K562 (cell line): ENCODE measurements at regions not wholly inside any gene's neighbourhood (a gene's known extent, or its start where the extent isn't known, plus 50 kb on each side); places are given as distances from the start of the nearest gene placed in this dataset.

Experiments used
- CBFA2T3 ChIP-seq: fragments of 450-650 bp; IDR thresholded peaks from 2 replicates; pipeline ENCODE4 v1.6.1; 2017
- CHCHD3 ChIP-seq: fragments of 250-450 bp; sonication (Bioruptor Pico); IDR thresholded peaks from 2 replicates; pipeline ENCODE4 v2.1.2; 2022; ENCODE audit warnings: mild to moderate bottlenecking
- FOXK2 ChIP-seq, 2 experiments: fragments of 450-650 bp; IDR thresholded peaks in 1 of 2; conservative IDR thresholded peaks in 1 of 2; 2 replicates each; pipeline ENCODE4 v1.6.1; 2016; ENCODE audit warnings: low read depth in 2 of 2, mild to moderate bottlenecking in 1 of 2
- NFIC ChIP-seq: fragments of 450-650 bp; IDR thresholded peaks from 2 replicates; pipeline ENCODE4 v1.6.1; 2017; ENCODE audit warnings: mild to moderate bottlenecking, inconsistent platforms
- RHOXF2B ChIP-seq: fragments of 250-450 bp; sonication (Bioruptor Pico); conservative IDR thresholded peaks from 2 replicates; pipeline ENCODE4 v1.5.1; 2021
- ZNF436 ChIP-seq: fragments of 250-450, 450-650 bp; sonication (Bioruptor Pico); formaldehyde crosslinking; IDR thresholded peaks from 2 replicates; pipeline ENCODE4 v1.7.0; 2020; ENCODE audit warnings: mild to moderate bottlenecking
- TF ChIP-seq, protein P1 (sequence below): sonication (generic); formaldehyde crosslinking; IDR thresholded peaks from 2 replicates; pipeline ENCODE4 v1.8.0; 2023; ENCODE audit warnings: mild to moderate bottlenecking, missing genetic modification reagents
- TF ChIP-seq, protein P2 (sequence below): fragments of 200-600 bp; sonication (generic); IDR thresholded peaks from one replicate; pipeline ENCODE4 v1.6.1; 2012; ENCODE audit warnings: mild to moderate bottlenecking, low read depth, low read length, inconsistent platforms
- TF ChIP-seq, protein P3 (sequence below): fragments of 450-650 bp; IDR thresholded peaks from 2 replicates; pipeline ENCODE4 v1.6.1; 2014; ENCODE audit warnings: low read depth, mild to moderate bottlenecking, moderate library complexity, borderline replicate concordance

GRCh38 chr12:116465856-116466255, 93.3 kb upstream of the MAP1LC3B2 start (continued):
- TF ChIP-seq, protein P1, sequence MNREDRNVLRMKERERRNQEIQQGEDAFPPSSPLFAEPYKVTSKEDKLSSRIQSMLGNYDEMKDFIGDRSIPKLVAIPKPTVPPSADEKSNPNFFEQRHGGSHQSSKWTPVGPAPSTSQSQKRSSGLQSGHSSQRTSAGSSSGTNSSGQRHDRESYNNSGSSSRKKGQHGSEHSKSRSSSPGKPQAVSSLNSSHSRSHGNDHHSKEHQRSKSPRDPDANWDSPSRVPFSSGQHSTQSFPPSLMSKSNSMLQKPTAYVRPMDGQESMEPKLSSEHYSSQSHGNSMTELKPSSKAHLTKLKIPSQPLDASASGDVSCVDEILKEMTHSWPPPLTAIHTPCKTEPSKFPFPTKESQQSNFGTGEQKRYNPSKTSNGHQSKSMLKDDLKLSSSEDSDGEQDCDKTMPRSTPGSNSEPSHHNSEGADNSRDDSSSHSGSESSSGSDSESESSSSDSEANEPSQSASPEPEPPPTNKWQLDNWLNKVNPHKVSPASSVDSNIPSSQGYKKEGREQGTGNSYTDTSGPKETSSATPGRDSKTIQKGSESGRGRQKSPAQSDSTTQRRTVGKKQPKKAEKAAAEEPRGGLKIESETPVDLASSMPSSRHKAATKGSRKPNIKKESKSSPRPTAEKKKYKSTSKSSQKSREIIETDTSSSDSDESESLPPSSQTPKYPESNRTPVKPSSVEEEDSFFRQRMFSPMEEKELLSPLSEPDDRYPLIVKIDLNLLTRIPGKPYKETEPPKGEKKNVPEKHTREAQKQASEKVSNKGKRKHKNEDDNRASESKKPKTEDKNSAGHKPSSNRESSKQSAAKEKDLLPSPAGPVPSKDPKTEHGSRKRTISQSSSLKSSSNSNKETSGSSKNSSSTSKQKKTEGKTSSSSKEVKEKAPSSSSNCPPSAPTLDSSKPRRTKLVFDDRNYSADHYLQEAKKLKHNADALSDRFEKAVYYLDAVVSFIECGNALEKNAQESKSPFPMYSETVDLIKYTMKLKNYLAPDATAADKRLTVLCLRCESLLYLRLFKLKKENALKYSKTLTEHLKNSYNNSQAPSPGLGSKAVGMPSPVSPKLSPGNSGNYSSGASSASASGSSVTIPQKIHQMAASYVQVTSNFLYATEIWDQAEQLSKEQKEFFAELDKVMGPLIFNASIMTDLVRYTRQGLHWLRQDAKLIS (CRISPR knock-in tag) = no peak
- TF ChIP-seq ZNF436 (CRISPR knock-in tag) = no peak
- TF ChIP-seq RHOXF2B (CRISPR knock-in tag) = no peak
- TF ChIP-seq, protein P2, sequence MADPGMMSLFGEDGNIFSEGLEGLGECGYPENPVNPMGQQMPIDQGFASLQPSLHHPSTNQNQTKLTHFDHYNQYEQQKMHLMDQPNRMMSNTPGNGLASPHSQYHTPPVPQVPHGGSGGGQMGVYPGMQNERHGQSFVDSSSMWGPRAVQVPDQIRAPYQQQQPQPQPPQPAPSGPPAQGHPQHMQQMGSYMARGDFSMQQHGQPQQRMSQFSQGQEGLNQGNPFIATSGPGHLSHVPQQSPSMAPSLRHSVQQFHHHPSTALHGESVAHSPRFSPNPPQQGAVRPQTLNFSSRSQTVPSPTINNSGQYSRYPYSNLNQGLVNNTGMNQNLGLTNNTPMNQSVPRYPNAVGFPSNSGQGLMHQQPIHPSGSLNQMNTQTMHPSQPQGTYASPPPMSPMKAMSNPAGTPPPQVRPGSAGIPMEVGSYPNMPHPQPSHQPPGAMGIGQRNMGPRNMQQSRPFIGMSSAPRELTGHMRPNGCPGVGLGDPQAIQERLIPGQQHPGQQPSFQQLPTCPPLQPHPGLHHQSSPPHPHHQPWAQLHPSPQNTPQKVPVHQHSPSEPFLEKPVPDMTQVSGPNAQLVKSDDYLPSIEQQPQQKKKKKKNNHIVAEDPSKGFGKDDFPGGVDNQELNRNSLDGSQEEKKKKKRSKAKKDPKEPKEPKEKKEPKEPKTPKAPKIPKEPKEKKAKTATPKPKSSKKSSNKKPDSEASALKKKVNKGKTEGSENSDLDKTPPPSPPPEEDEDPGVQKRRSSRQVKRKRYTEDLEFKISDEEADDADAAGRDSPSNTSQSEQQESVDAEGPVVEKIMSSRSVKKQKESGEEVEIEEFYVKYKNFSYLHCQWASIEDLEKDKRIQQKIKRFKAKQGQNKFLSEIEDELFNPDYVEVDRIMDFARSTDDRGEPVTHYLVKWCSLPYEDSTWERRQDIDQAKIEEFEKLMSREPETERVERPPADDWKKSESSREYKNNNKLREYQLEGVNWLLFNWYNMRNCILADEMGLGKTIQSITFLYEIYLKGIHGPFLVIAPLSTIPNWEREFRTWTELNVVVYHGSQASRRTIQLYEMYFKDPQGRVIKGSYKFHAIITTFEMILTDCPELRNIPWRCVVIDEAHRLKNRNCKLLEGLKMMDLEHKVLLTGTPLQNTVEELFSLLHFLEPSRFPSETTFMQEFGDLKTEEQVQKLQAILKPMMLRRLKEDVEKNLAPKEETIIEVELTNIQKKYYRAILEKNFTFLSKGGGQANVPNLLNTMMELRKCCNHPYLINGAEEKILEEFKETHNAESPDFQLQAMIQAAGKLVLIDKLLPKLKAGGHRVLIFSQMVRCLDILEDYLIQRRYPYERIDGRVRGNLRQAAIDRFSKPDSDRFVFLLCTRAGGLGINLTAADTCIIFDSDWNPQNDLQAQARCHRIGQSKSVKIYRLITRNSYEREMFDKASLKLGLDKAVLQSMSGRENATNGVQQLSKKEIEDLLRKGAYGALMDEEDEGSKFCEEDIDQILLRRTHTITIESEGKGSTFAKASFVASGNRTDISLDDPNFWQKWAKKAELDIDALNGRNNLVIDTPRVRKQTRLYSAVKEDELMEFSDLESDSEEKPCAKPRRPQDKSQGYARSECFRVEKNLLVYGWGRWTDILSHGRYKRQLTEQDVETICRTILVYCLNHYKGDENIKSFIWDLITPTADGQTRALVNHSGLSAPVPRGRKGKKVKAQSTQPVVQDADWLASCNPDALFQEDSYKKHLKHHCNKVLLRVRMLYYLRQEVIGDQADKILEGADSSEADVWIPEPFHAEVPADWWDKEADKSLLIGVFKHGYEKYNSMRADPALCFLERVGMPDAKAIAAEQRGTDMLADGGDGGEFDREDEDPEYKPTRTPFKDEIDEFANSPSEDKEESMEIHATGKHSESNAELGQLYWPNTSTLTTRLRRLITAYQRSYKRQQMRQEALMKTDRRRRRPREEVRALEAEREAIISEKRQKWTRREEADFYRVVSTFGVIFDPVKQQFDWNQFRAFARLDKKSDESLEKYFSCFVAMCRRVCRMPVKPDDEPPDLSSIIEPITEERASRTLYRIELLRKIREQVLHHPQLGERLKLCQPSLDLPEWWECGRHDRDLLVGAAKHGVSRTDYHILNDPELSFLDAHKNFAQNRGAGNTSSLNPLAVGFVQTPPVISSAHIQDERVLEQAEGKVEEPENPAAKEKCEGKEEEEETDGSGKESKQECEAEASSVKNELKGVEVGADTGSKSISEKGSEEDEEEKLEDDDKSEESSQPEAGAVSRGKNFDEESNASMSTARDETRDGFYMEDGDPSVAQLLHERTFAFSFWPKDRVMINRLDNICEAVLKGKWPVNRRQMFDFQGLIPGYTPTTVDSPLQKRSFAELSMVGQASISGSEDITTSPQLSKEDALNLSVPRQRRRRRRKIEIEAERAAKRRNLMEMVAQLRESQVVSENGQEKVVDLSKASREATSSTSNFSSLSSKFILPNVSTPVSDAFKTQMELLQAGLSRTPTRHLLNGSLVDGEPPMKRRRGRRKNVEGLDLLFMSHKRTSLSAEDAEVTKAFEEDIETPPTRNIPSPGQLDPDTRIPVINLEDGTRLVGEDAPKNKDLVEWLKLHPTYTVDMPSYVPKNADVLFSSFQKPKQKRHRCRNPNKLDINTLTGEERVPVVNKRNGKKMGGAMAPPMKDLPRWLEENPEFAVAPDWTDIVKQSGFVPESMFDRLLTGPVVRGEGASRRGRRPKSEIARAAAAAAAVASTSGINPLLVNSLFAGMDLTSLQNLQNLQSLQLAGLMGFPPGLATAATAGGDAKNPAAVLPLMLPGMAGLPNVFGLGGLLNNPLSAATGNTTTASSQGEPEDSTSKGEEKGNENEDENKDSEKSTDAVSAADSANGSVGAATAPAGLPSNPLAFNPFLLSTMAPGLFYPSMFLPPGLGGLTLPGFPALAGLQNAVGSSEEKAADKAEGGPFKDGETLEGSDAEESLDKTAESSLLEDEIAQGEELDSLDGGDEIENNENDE = no peak
- TF ChIP-seq FOXK2 (conservative IDR thresholded peaks at IDR 0.05 in 1 of 2, IDR thresholded peaks at IDR 0.05 in 1 of 2; ENCODE audit: low read depth in 2 of 2) = no peak
- peak; percentile 54 for TF ChIP-seq CBFA2T3
- no peak for TF ChIP-seq CHCHD3 (CRISPR knock-in tag)
- TF ChIP-seq, protein P3, sequence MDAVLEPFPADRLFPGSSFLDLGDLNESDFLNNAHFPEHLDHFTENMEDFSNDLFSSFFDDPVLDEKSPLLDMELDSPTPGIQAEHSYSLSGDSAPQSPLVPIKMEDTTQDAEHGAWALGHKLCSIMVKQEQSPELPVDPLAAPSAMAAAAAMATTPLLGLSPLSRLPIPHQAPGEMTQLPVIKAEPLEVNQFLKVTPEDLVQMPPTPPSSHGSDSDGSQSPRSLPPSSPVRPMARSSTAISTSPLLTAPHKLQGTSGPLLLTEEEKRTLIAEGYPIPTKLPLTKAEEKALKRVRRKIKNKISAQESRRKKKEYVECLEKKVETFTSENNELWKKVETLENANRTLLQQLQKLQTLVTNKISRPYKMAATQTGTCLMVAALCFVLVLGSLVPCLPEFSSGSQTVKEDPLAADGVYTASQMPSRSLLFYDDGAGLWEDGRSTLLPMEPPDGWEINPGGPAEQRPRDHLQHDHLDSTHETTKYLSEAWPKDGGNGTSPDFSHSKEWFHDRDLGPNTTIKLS = no peak
- TF ChIP-seq NFIC = no peak
